ENCODE measurements at regions not wholly inside any gene's neighbourhood (a gene's known extent, or its start where the extent isn't known, plus 50 kb on each side); places are given as distances from the start of the nearest gene placed in this dataset.

DNA sequence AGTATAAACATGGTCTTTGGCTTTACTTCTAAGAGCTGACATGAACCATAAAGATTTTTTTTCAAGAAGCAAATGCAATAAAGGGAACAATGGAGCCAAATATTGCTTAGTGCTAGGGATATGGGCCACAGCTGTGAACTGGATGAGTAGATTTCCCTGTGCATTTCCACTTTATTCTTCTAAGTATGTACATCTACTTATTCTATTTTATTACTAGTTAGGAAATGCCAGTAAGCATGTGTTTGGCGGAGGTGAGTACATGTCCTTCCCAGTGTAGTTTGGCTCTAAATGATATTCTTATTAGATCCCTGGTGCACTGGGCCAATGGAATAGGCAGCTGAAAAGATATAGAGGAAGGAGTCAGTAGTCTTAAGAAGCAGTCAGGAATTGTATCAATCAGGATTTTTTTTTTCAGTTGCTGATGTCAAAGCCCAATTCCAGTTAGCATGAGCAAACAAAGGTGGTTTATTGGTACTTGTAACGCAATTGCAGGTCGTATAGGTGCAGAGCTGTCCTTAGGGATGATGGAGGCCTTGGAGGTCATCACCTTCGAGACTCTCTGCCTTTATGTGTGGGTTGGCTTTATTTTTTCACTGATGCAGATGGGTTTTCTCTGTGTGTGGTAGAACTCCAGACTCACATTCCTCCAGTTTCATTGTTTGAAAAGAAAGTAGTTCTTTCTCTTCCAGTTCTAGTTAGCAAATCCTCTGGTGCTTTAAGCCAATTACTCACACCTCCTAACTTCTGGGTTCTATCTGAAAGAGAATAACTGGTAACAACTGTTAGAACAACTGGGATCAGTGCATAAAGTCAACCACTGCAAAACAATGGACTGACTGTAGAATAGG lies 139.0 kb upstream of the LRIG3 start:
- no peaks in the 10 kb centered on the region for H3K27me3 ChIP-seq (ENCODE audit: insufficient read depth, low read length)
- ChIA-PET RAD21 (ENCODE audit: low non-redundant PET in 1 of 2, low total read pairs in 2 of 2, uncharacterized antibody in 2 of 2, unreplicated experiment in 2 of 2) (no interaction called here), CTCF (no interaction called here), POLR2A (no interaction called here)
- H3K36me3 ChIP-seq (ENCODE audit: control insufficient read depth in 1 of 2, insufficient read depth in 2 of 2, low read length in 2 of 2), result no peaks in the 10 kb centered on the region
- DNase-seq (ENCODE audit: low read depth, low spot score), result no peak
- no TSS peak for BruUV-seq (replicated peaks)
- H4K20me1 ChIP-seq (ENCODE audit: insufficient read depth), result no peaks in the 10 kb centered on the region
- no peak overlapping the region for H2AFZ ChIP-seq (ENCODE audit: low read depth, low read length, poor library complexity, severe bottlenecking)
- intact Hi-C loops (cut with micrococcal nuclease), result no loop called here
- no peak for TF ChIP-seq ZNF274 (IDR thresholded peaks at IDR 0.05; ENCODE audit: low read depth, low read length)
- no peak for TF ChIP-seq TCF7L2 (IDR thresholded peaks at IDR 0.05; ENCODE audit: borderline replicate concordance, extremely low read depth, insufficient read depth, insufficient read length)
- TF ChIP-seq EGR1 (IDR thresholded peaks at IDR 0.05; ENCODE audit: low read depth), result no peak
- no peak for TF ChIP-seq POLR2A (IDR thresholded peaks at IDR 0.05; ENCODE audit: borderline replicate concordance, extremely low read depth, insufficient read depth, insufficient read length)
- TF ChIP-seq, protein P1, sequence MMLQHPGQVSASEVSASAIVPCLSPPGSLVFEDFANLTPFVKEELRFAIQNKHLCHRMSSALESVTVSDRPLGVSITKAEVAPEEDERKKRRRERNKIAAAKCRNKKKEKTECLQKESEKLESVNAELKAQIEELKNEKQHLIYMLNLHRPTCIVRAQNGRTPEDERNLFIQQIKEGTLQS (IDR thresholded peaks at IDR 0.05), result no peak
- TF ChIP-seq CBX3 (IDR thresholded peaks at IDR 0.05; ENCODE audit: low read depth), result no peak
- no peak overlapping the region for H3K27ac ChIP-seq (ENCODE audit: low read depth, low read length)
- peaks cover 2 to 21% of the 10 kb centered on the region in 2 experiments; a peak in 3 of 4 replicates for H3K4me1 ChIP-seq (ENCODE audit: control insufficient read depth in 1 of 2, insufficient read depth in 2 of 2, low read length in 2 of 2)
- no peak overlapping the region for H3K4me3 ChIP-seq (replicated peaks in 1 of 2; ENCODE audit: low read depth in 1 of 2, low read length in 2 of 2)
- H3K79me2 ChIP-seq (ENCODE audit: insufficient read depth, low read length), result no peaks in the 10 kb centered on the region
- ATAC-seq, result no peak
- H3K9ac ChIP-seq (ENCODE audit: low read length), result no peak overlapping the region
- no peak overlapping the region for H3K4me2 ChIP-seq (ENCODE audit: low read length)
- H3K9me2 ChIP-seq (ENCODE audit: insufficient read depth), result no peaks in the 10 kb centered on the region
- H3K9me3 ChIP-seq (ENCODE audit: control insufficient read depth in 1 of 2, insufficient read depth in 1 of 2, low read depth in 1 of 2, low read length in 2 of 2), result no peaks in the 10 kb centered on the region

DNA sequence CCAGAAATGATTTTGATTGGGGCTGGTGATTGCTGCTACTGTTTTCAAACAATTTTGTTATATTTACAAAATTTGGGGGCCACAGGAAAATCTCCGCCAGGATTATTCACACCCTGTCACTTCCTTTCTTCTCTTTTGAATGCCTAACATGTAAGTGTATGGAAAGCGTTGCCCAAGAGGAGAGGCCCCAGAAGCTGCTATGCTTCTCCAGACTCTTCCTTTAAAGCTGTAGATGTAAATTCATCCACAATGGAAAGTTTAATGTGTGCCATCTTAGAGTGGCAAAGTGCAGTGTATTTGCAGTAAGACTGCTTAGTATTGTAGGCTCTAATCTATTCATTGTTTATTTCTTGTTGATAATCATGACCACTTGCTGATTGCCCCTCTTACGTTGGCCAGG lies 136.7 kb upstream of the LRIG3 start:
- Histone ChIP-seq H3K4me1 (ENCODE audit: control insufficient read depth in 1 of 2, insufficient read depth in 2 of 2, low read length in 2 of 2) (peaks cover 2 to 21% of the 10 kb centered on the region in 2 experiments; a peak in 3 of 4 replicates), H3K4me2 (ENCODE audit: low read length) (no peak overlapping the region), H3K9me3 (ENCODE audit: control insufficient read depth in 1 of 2, insufficient read depth in 1 of 2, low read depth in 1 of 2, low read length in 2 of 2) (no peaks in the 10 kb centered on the region), H3K27me3 (ENCODE audit: insufficient read depth, low read length) (no peaks in the 10 kb centered on the region), H2AFZ (ENCODE audit: low read depth, low read length, poor library complexity, severe bottlenecking) (peak overlapping the region; percentile 19), H4K20me1 (ENCODE audit: insufficient read depth) (no peaks in the 10 kb centered on the region), H3K36me3 (ENCODE audit: control insufficient read depth in 1 of 2, insufficient read depth in 2 of 2, low read length in 2 of 2) (no peaks in the 10 kb centered on the region), H3K27ac (ENCODE audit: low read depth, low read length) (no peak overlapping the region), H3K9ac (ENCODE audit: low read length) (no peak overlapping the region), H3K4me3 (replicated peaks in 1 of 2; ENCODE audit: low read depth in 1 of 2, low read length in 2 of 2) (no peak overlapping the region), H3K9me2 (ENCODE audit: insufficient read depth) (no peaks in the 10 kb centered on the region), H3K79me2 (ENCODE audit: insufficient read depth, low read length) (no peaks in the 10 kb centered on the region)
- RAD21 ChIA-PET (ENCODE audit: low non-redundant PET in 1 of 2, low total read pairs in 2 of 2, uncharacterized antibody in 2 of 2, unreplicated experiment in 2 of 2), result no interaction called here
- POLR2A ChIA-PET, result no interaction called here
- no peak for DNase-seq (ENCODE audit: low read depth, low spot score)
- intact Hi-C loops (cut with micrococcal nuclease), result no loop called here
- BruUV-seq (replicated peaks), result no TSS peak
- CTCF ChIA-PET, result no interaction called here
- ATAC-seq, result no peak
- no peak for TF ChIP-seq YY1 (IDR thresholded peaks at IDR 0.05; ENCODE audit: extremely low read depth, insufficient replicate concordance, low read depth, low read length)
- TF ChIP-seq, protein P2, sequence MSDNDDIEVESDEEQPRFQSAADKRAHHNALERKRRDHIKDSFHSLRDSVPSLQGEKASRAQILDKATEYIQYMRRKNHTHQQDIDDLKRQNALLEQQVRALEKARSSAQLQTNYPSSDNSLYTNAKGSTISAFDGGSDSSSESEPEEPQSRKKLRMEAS (IDR thresholded peaks at IDR 0.05), result no peak
- no peak for TF ChIP-seq CBX3 (IDR thresholded peaks at IDR 0.05; ENCODE audit: low read depth)
- no peak for TF ChIP-seq JUND (IDR thresholded peaks at IDR 0.05)
- no peak for TF ChIP-seq ZNF274 (IDR thresholded peaks at IDR 0.05; ENCODE audit: low read depth, low read length)
- TF ChIP-seq, protein P3, sequence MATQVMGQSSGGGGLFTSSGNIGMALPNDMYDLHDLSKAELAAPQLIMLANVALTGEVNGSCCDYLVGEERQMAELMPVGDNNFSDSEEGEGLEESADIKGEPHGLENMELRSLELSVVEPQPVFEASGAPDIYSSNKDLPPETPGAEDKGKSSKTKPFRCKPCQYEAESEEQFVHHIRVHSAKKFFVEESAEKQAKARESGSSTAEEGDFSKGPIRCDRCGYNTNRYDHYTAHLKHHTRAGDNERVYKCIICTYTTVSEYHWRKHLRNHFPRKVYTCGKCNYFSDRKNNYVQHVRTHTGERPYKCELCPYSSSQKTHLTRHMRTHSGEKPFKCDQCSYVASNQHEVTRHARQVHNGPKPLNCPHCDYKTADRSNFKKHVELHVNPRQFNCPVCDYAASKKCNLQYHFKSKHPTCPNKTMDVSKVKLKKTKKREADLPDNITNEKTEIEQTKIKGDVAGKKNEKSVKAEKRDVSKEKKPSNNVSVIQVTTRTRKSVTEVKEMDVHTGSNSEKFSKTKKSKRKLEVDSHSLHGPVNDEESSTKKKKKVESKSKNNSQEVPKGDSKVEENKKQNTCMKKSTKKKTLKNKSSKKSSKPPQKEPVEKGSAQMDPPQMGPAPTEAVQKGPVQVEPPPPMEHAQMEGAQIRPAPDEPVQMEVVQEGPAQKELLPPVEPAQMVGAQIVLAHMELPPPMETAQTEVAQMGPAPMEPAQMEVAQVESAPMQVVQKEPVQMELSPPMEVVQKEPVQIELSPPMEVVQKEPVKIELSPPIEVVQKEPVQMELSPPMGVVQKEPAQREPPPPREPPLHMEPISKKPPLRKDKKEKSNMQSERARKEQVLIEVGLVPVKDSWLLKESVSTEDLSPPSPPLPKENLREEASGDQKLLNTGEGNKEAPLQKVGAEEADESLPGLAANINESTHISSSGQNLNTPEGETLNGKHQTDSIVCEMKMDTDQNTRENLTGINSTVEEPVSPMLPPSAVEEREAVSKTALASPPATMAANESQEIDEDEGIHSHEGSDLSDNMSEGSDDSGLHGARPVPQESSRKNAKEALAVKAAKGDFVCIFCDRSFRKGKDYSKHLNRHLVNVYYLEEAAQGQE (IDR thresholded peaks at IDR 0.05; ENCODE audit: low read depth), result no peak
